ENCODE measurements at regions not wholly inside any gene's neighbourhood (a gene's known extent, or its start where the extent isn't known, plus 50 kb on each side); places are given as distances from the start of the nearest gene placed in this dataset.

- TF ChIP-seq NFYB (CRISPR knock-in tag; IDR thresholded peaks at IDR 0.05) (no peak), NKX3-1 (CRISPR knock-in tag; IDR thresholded peaks at IDR 0.05) (no peak), RERE (CRISPR knock-in tag; IDR thresholded peaks at IDR 0.05; ENCODE audit: low read depth) (no peak), MAZ (IDR thresholded peaks at IDR 0.05; ENCODE audit: borderline replicate concordance, low read depth, low read length) (no peak), MAZ (CRISPR knock-in tag; IDR thresholded peaks at IDR 0.05; ENCODE audit: low read depth) (no peak), ZNF615 (CRISPR knock-in tag; IDR thresholded peaks at IDR 0.05; ENCODE audit: borderline replicate concordance) (no peak), CREM (IDR thresholded peaks at IDR 0.05) (no peak), CREM (CRISPR knock-in tag; IDR thresholded peaks at IDR 0.05) (no peak), SP1 (IDR thresholded peaks at IDR 0.05) (no peak), SP1 (CRISPR knock-in tag; IDR thresholded peaks at IDR 0.05) (no peak), ZNF281 (CRISPR knock-in tag; IDR thresholded peaks at IDR 0.05; ENCODE audit: borderline replicate concordance) (no peak)
These were observed 399.3 kb downstream of the PTPRC start for GRCh38 chr1:199038156-199038555.
